ENCODE measurements at regions not wholly inside any gene's neighbourhood (a gene's known extent, or its start where the extent isn't known, plus 50 kb on each side); places are given as distances from the start of the nearest gene placed in this dataset.

GRCh38 chrX:13130816-13131215 lies 86.4 kb upstream of the FAM9C start:
- TF ChIP-seq POLR2A (IDR thresholded peaks at IDR 0.05) (no peak), CTCF (IDR thresholded peaks at IDR 0.05) (no peak)
